Dendritic cell treated with granulocyte-macrophage colony-stimulating factor and Interleukin-4, amounts not matched to agents 40 ng/mL and 50 ng/mL, for 4 days (primary cell): ENCODE measurements at regions not wholly inside any gene's neighbourhood (a gene's known extent, or its start where the extent isn't known, plus 50 kb on each side); places are given as distances from the start of the nearest gene placed in this dataset.
"Not testable (repeated sequence)": the region's sequence is repeated elsewhere in the genome, so short reads cannot be mapped to it uniquely, and the experiment has no call there.

ENCODE experiments used
- H3K27ac Mint-ChIP-seq: one replicate; pipeline ENCODE4 v1.8.0; 2022; ENCODE audit warnings: mild to moderate bottlenecking, mixed read lengths
- H3K27me3 Mint-ChIP-seq: one replicate; pipeline ENCODE4 v1.8.0; 2022; ENCODE audit warnings: mild to moderate bottlenecking, mixed read lengths
- H3K36me3 Mint-ChIP-seq: one replicate; pipeline ENCODE4 v1.8.0; 2022; ENCODE audit warnings: low read depth, mixed read lengths
- H3K4me1 Mint-ChIP-seq: one replicate; pipeline ENCODE4 v1.8.0; 2022; ENCODE audit warnings: low read depth, mixed read lengths
- H3K4me3 Mint-ChIP-seq: one replicate; pipeline ENCODE4 v1.8.0; 2022; ENCODE audit warnings: mild to moderate bottlenecking, moderate library complexity, mixed read lengths
- H3K9me3 Mint-ChIP-seq: one replicate; pipeline ENCODE4 v1.8.0; 2022; ENCODE audit warnings: mixed read lengths
- intact Hi-C: fragments of 100-400 bp; cut with micrococcal nuclease; formaldehyde crosslinking; loops from one replicate; pipeline ENCODE4 v1.15.0; 2022

DNA sequence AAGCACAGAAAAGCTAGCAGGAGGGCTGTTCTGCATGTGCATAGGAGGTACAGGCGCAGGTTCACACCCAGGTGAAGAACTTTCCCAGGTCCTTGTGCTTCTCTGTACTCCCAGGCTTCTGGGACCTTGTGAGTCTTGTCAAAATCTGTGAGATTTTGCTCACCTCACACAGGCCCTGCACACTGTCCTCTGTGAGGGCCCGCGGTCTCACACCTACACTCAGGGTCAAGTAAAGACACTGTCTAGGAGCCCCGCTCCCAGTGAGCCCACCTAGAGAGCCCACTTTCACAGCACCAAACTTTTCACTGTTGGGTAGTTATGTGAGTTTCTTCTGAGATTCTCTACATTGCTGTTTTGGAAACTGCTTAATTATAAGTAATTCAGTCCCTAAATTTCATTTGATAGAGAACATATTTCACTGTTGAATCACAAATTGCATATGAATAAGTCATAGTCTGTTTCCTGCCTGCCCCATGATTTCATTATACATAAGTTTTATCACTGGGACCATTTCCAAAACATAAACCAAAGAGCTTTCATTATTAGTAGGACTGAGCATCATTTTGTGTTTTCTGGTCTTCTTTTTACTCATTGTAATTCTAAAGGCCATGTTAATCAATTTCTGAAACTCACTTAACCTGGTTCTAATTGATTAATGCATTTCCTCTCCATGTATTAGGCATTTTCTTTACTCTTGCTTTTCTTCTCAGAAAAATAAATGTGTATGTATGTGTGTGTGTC is 234.2 kb upstream of the SPOPL start:
- H3K4me3 Mint-ChIP-seq, result no peak overlapping the region
- peaks cover 28% of the 10 kb centered on the region for H3K9me3 Mint-ChIP-seq
- no peaks in the 10 kb centered on the region for H3K27me3 Mint-ChIP-seq
- intact Hi-C loops, result no loop called here
- H3K4me1 Mint-ChIP-seq, result no peaks in the 10 kb centered on the region
- no peaks in the 10 kb centered on the region for H3K36me3 Mint-ChIP-seq
- no peak overlapping the region for H3K27ac Mint-ChIP-seq

DNA sequence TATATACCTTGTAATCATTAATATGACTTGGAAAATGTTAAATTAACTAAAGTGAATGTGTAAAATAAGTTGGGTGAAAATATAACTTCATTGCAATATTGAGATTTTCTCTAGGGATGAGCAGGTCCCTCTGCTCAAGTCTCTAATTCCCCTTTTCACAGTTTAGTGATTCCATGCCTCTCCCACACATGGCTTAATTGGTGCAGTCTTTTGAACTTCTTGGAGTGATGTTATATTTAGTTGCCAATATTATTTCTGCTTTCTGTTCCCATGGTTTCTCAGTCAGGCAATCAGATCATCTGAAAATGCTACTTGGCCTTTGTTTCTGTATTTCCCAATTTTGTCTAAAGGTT is 233.7 kb upstream of the SPOPL start:
- H3K27ac Mint-ChIP-seq, result no peak overlapping the region
- no peak overlapping the region for H3K4me3 Mint-ChIP-seq
- no peaks in the 10 kb centered on the region for H3K27me3 Mint-ChIP-seq
- intact Hi-C loops, result no loop called here
- no peaks in the 10 kb centered on the region for H3K36me3 Mint-ChIP-seq
- no peaks in the 10 kb centered on the region for H3K4me1 Mint-ChIP-seq
- peaks cover 22% of the 10 kb centered on the region for H3K9me3 Mint-ChIP-seq

DNA sequence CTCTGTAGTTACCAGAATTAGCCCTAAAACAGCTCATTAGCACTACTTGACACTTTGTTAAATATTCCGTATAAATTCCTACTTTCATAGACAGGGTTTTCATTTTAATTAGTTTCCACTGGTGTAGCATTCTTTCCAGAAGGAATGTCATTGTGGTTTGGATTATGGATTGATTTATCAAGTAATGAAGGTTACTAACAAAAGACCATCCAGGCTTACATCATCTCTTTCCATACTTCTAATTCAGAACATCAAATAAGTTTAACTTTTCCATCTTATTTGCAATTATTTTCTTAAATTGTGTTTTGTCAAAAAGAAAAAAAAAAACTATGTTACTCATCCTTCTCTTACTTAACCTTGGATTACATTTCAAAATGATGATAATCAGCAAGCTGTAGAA is 231.8 kb upstream of the SPOPL start:
- H3K4me3 Mint-ChIP-seq, result no peak overlapping the region
- H3K9me3 Mint-ChIP-seq, result peaks cover 16% of the 10 kb centered on the region
- intact Hi-C loops, result no loop called here
- H3K27ac Mint-ChIP-seq, result no peak overlapping the region
- H3K27me3 Mint-ChIP-seq, result no peaks in the 10 kb centered on the region
- H3K36me3 Mint-ChIP-seq, result no peaks in the 10 kb centered on the region
- no peaks in the 10 kb centered on the region for H3K4me1 Mint-ChIP-seq

DNA sequence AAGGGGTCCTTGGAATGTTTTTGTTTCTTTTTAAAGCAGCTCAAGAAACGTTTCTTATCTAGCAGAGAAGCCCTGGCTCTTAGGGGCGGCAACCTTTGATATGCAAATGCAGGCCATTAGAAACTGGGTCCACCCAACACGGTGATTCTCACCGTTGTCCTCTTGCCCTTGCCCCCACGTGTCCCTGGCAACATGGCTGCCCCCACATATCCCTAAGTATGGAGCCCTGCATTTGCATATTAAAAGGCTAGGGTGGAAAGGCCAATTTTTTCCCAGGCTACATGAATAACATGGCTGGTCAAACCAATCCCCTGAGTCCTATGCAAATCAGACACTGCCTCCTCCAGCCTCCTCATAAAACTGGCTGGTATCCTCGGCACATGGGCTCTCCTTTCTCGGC is 230.1 kb upstream of the SPOPL start:
- Mint-ChIP-seq H3K4me1 (no peaks in the 10 kb centered on the region), H3K36me3 (no peaks in the 10 kb centered on the region), H3K27me3 (no peaks in the 10 kb centered on the region), H3K27ac (no peak overlapping the region), H3K4me3 (no peak overlapping the region), H3K9me3 (peaks cover 9% of the 10 kb centered on the region)
- intact Hi-C loops, result no loop called here

DNA sequence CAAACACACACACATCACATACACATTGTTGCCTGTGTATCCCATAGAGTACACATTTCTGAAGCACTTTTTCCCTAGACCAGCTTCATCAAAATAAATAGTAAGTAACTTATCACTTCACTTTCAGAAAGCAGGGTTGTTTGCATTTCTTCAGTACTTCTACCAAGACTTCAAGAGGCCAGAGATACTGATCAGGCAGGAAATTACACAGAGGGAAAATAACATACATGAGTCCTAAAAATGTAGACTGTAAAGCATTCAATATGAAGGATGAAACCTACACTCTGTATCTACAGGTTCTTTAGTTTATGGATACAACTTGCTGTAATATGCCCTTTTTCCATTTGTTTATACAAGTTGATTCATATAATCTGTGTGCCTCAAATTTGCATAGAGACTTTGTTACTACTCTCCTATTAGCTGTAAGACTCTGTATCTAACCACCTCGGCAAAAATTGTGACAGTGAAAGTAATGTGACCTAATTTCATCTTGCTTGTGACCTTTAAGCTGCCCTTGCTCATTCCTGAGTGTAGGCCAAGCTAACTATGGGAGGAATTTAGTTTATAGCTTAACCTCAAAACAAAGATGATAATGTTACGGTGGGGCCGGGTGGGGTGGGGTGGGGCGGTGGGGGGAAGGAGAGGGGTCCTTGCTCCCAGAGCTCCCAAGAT is 228.9 kb upstream of the SPOPL start:
- Mint-ChIP-seq H3K27me3 (no peaks in the 10 kb centered on the region), H3K9me3 (peaks cover 9% of the 10 kb centered on the region), H3K36me3 (no peaks in the 10 kb centered on the region), H3K4me1 (no peaks in the 10 kb centered on the region), H3K27ac (no peak overlapping the region), H3K4me3 (no peak overlapping the region)
- intact Hi-C loops, result no loop called here

DNA sequence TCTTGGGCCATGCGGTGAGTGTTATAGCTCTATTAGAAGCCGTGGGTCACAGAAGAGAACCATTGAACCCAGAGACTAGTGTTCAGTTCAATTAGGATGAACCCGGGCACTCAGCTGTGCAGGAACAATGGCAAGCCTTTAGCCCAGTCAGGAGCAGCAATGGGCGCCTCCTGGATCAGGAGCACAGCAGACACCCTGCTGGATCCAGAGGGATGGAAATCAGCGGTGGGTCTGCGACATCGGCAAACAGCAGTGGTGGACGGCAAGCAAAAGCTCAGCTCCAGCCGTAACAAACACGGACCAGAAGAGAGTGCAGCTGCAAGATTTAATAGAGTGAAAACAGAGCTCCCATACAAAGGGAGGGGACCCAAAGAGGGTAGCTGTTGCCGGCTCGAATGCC is 228.3 kb upstream of the SPOPL start:
- intact Hi-C loops, H3K9me3 Mint-ChIP-seq, H3K27ac Mint-ChIP-seq, H3K4me3 Mint-ChIP-seq, H3K36me3 Mint-ChIP-seq, H3K4me1 Mint-ChIP-seq, H3K27me3 Mint-ChIP-seq: not testable (repeated sequence)

DNA sequence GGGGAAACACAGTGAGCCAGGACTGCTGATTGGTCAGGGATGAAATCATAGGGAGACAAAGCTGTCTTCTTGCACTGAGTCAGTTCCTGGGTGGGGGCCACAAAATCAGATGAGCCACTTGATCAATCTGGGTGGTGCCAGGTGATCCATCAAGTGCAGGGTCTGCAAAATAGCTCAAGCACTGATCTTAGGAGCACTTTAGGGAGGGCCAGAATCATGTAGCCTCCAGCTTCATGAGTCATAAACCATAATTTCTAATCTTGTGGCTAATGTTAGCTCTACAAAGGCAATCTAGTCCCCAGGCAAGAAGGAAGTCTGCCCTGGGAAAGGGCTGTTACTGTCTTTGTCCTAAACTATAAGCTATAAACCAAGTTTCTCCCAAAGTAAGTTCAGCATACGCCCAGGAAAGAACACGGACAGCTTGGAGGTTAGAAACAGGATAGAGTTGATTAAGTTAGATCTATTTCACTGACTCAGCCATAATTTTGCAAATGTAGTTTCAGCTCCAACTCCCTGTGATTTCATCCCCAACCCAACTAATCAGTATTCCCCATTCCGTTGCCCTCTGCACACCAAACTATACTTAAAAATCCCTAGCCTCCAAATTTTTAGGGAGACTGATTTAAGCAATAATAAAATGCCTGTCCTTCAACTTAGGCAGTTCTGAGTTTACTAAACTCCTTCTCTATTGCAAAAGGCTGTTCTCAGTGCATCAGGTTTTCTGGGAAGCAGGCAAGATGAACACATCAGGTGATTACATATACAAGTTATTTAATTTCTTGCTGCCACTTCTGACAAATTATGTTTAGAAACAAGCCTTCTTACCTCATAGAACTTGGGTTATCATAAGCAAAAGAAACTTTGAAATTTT is 226.9 kb upstream of the SPOPL start:
- Mint-ChIP-seq H3K9me3 (peaks cover 9% of the 10 kb centered on the region), H3K27me3 (no peaks in the 10 kb centered on the region), H3K4me1 (no peaks in the 10 kb centered on the region), H3K27ac (no peak overlapping the region), H3K36me3 (no peaks in the 10 kb centered on the region), H3K4me3 (no peak overlapping the region)
- intact Hi-C loops, result no loop called here

DNA sequence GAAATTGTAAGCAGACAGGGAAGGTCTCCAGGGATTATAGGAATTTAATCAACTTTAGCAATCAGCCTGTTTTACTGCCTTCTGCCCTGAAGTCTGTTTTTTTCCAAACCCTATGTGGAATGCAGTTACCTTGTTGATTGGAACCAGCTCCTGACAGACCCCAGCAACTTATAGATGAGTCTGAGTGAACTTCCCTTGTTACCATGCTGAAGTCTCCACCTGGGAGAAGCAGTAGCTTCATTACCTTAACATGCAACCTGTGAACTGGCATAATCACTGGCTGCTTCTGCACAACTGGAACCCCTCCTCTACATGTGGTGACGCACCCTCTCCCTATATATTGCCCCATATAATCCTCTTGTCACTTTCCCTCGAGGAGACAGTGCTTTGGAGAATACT is 226.3 kb upstream of the SPOPL start:
- intact Hi-C loops, result no loop called here
- peaks cover 9% of the 10 kb centered on the region for H3K9me3 Mint-ChIP-seq
- H3K36me3 Mint-ChIP-seq, result no peaks in the 10 kb centered on the region
- no peaks in the 10 kb centered on the region for H3K27me3 Mint-ChIP-seq
- H3K4me1 Mint-ChIP-seq, result no peaks in the 10 kb centered on the region
- H3K27ac Mint-ChIP-seq, result no peak overlapping the region
- H3K4me3 Mint-ChIP-seq, result no peak overlapping the region

DNA sequence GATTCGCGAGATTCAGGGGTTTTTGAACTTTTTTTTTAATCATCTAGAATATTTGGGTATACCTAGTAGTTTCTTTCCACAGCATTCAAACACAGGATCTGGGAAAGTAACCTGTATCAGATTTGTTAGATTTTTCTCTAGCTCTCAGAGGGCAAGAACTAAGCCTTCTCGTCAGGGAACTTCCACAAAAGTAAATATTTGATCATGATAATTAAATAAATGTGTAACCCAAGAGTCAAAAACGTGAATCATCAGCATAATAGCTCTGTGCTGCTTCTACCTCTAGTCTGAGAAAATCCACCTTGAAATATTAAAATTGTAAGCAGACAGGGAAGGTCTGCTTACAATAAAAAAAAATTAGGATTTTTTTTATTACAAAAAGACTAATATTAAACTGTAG is 225.7 kb upstream of the SPOPL start:
- H3K9me3 Mint-ChIP-seq, result peaks cover 9% of the 10 kb centered on the region
- H3K27me3 Mint-ChIP-seq, result no peaks in the 10 kb centered on the region
- no peaks in the 10 kb centered on the region for H3K4me1 Mint-ChIP-seq
- no peaks in the 10 kb centered on the region for H3K36me3 Mint-ChIP-seq
- no peak overlapping the region for H3K27ac Mint-ChIP-seq
- H3K4me3 Mint-ChIP-seq, result no peak overlapping the region
- intact Hi-C loops, result no loop called here

DNA sequence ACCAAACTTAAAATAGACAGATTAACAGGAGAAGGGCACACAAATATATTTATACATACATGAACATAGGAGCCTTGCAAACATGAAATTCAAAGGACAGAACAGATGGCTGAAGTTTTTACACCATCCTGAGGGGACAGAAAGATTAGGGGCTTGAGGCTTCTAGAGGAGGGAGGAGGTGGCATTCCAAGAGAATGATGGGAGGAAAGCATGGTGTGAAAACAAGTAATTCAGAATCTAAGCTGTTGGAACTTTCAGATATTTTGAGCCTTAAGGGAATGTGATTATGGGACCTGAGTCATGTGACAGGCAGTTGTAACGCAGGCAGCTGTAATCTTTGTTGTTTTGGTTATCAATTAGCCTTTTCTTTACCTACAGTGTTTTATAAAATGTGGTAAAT is 225.2 kb upstream of the SPOPL start:
- Mint-ChIP-seq H3K9me3 (peaks cover 9% of the 10 kb centered on the region), H3K4me1 (no peaks in the 10 kb centered on the region), H3K27me3 (no peaks in the 10 kb centered on the region), H3K36me3 (no peaks in the 10 kb centered on the region), H3K27ac (no peak overlapping the region), H3K4me3 (no peak overlapping the region)
- intact Hi-C loops, result no loop called here

DNA sequence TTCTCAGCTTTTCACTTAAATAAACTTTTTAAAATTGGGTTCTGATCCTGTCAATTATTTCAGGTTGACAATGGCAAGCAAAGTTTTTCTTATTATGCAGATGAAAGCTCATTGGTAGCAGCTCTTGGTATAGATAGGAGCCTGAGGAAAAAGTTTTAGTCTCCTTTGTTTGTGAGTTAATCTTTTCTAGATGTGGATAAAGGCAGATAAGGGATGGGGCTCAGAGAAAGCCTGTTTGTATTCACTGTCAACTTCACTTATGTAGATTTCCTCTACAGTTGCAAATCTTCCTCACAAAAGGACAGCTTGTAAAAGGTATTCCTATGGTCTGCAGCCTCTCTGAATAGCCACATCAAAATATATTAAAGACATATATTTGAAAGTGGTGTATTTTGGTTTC is 224.5 kb upstream of the SPOPL start:
- H3K4me1 Mint-ChIP-seq, result no peaks in the 10 kb centered on the region
- intact Hi-C loops, result no loop called here
- H3K27ac Mint-ChIP-seq, result no peak overlapping the region
- no peak overlapping the region for H3K4me3 Mint-ChIP-seq
- peaks cover 1% of the 10 kb centered on the region for H3K9me3 Mint-ChIP-seq
- H3K27me3 Mint-ChIP-seq, result no peaks in the 10 kb centered on the region
- no peaks in the 10 kb centered on the region for H3K36me3 Mint-ChIP-seq

DNA sequence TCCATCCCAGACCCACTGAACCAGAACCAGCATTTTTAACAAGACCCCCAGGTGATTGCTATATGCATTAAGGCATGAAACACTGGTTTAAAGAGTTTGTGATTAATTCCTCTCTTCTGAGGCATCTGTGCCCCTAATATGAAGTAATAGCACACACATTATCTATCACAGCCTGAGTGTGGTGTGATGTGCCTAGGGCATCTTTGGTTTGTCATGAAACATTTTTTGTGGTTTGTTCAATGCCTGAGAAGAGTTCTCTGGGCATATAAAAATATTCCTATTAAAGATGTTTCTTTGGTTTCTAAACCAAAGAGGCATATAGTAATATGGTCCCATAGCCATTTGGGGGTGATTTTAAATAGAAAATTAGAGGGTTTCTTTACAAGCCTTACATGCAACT is 221.7 kb upstream of the SPOPL start:
- H3K4me3 Mint-ChIP-seq, result no peak overlapping the region
- no peaks in the 10 kb centered on the region for H3K27me3 Mint-ChIP-seq
- H3K9me3 Mint-ChIP-seq, result no peaks in the 10 kb centered on the region
- intact Hi-C loops, result no loop called here
- no peaks in the 10 kb centered on the region for H3K36me3 Mint-ChIP-seq
- no peak overlapping the region for H3K27ac Mint-ChIP-seq
- no peaks in the 10 kb centered on the region for H3K4me1 Mint-ChIP-seq

DNA sequence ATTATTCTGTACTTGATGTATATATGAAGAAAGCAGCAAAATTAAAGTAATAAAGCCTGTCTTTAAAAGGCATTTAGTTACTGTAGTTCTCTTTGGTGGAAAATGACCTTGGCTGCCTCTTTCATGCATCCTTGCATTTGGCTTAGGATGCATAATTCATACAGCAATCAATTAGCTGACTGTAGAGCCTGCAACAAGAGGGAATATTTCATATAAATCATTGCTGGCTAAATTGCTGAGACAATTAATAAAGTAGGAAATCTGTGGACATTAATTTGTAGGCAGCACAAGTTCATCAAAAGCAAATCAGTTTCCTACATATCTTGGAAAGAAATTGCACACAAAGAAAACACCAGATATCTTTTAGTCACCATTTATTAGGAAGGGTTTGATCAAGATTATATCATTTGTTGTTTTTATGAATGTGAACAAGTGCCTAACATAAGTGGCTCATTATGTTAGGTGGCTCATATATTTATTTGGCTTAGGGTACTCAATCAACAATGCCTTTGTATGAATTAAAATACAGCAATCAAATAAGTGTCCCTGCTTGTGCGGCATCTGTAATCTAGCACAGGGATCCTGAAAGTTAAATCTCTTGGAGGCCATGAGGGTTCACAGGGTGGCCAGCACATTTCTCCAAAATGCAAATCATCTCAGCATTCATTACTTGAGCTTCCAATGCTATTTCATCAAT is 220.4 kb upstream of the SPOPL start:
- peaks cover 8% of the 10 kb centered on the region for H3K9me3 Mint-ChIP-seq
- H3K4me3 Mint-ChIP-seq, result no peak overlapping the region
- H3K27me3 Mint-ChIP-seq, result no peaks in the 10 kb centered on the region
- H3K36me3 Mint-ChIP-seq, result no peaks in the 10 kb centered on the region
- intact Hi-C loops, result no loop called here
- no peak overlapping the region for H3K27ac Mint-ChIP-seq
- H3K4me1 Mint-ChIP-seq, result no peaks in the 10 kb centered on the region
